ENCODE measurements at regions not wholly inside any gene's neighbourhood (a gene's known extent, or its start where the extent isn't known, plus 50 kb on each side); places are given as distances from the start of the nearest gene placed in this dataset.

GRCh38 chr5:121731377-121731776 lies 120.3 kb upstream of the FTMT start:
- TF ChIP-seq CTCF (IDR thresholded peaks at IDR 0.05) (no peak), EZH2 (IDR thresholded peaks at IDR 0.05) (no peak)

Data from neural progenitor cell (in vitro differentiated cells).